Nephron progenitor cell (in vitro differentiated cells): ENCODE measurements at regions not wholly inside any gene's neighbourhood (a gene's known extent, or its start where the extent isn't known, plus 50 kb on each side); places are given as distances from the start of the nearest gene placed in this dataset.

ENCODE experiments used
- DNase-seq: peaks from one replicate; pipeline ENCODE4 v3.0.0; 2021
- H3K27ac Mint-ChIP-seq: 2 replicates; pipeline ENCODE4 v1.8.0; 2021; ENCODE audit warnings: mild to moderate bottlenecking, moderate library complexity, mixed read lengths
- H3K27me3 Mint-ChIP-seq: 2 replicates; pipeline ENCODE4 v1.8.0; 2021; ENCODE audit warnings: mild to moderate bottlenecking, low read depth, mixed read lengths; ENCODE audit not compliant: poor library complexity
- H3K36me3 Mint-ChIP-seq: 2 replicates; pipeline ENCODE4 v1.8.0; 2021; ENCODE audit warnings: low read depth, mixed read lengths
- H3K4me1 Mint-ChIP-seq: 2 replicates; pipeline ENCODE4 v1.8.0; 2021; ENCODE audit warnings: mixed read lengths
- H3K4me3 Mint-ChIP-seq: 2 replicates; pipeline ENCODE4 v1.8.0; 2021; ENCODE audit warnings: mild to moderate bottlenecking, moderate library complexity, mixed read lengths
- H3K9me3 Mint-ChIP-seq: 2 replicates; pipeline ENCODE4 v1.8.0; 2021; ENCODE audit warnings: mild to moderate bottlenecking, moderate library complexity, mixed read lengths
- CTCF ChIP-seq: fragments of 200-600 bp; sonication (generic); IDR thresholded peaks from 2 replicates; pipeline ENCODE4 v1.5.0; 2021; ENCODE audit warnings: antibody characterized with exemption

GRCh38 chr5:58239045-58239444 is 220.8 kb downstream of the PLK2 start:
- H3K27ac Mint-ChIP-seq: no peak overlapping the region
- no peak for TF ChIP-seq CTCF
- H3K36me3 Mint-ChIP-seq: no peaks in the 10 kb centered on the region
- H3K9me3 Mint-ChIP-seq: no peaks in the 10 kb centered on the region
- H3K27me3 Mint-ChIP-seq: no peaks in the 10 kb centered on the region
- no peak for DNase-seq
- H3K4me3 Mint-ChIP-seq: no peak overlapping the region
- H3K4me1 Mint-ChIP-seq: peaks cover 12% of the 10 kb centered on the region

GRCh38 chr5:58236498-58236897 is 223.4 kb downstream of the PLK2 start:
- Mint-ChIP-seq H3K36me3 (no peaks in the 10 kb centered on the region), H3K4me1 (peaks cover 10% of the 10 kb centered on the region), H3K27ac (no peak overlapping the region), H3K9me3 (no peaks in the 10 kb centered on the region), H3K27me3 (no peaks in the 10 kb centered on the region), H3K4me3 (no peak overlapping the region)
- TF ChIP-seq CTCF: no peak
- DNase-seq: no peak

GRCh38 chr5:58235299-58235698 is 224.6 kb downstream of the PLK2 start:
- TF ChIP-seq CTCF: no peak
- H3K4me1 Mint-ChIP-seq: peaks cover 7% of the 10 kb centered on the region
- H3K4me3 Mint-ChIP-seq: no peak overlapping the region
- DNase-seq: no peak
- no peaks in the 10 kb centered on the region for H3K9me3 Mint-ChIP-seq
- H3K27ac Mint-ChIP-seq: no peak overlapping the region
- H3K27me3 Mint-ChIP-seq: no peaks in the 10 kb centered on the region
- no peaks in the 10 kb centered on the region for H3K36me3 Mint-ChIP-seq

- no peak for TF ChIP-seq CTCF
- no peak for DNase-seq
- Mint-ChIP-seq H3K27ac (no peak overlapping the region), H3K27me3 (no peaks in the 10 kb centered on the region), H3K4me3 (no peak overlapping the region), H3K4me1 (no peaks in the 10 kb centered on the region), H3K9me3 (no peaks in the 10 kb centered on the region), H3K36me3 (no peaks in the 10 kb centered on the region)
Observed at GRCh38 chr5:58232130-58232529, 227.8 kb downstream of the PLK2 start.

GRCh38 chr5:58231041-58231440 is 228.8 kb downstream of the PLK2 start:
- no peak overlapping the region for H3K4me3 Mint-ChIP-seq
- TF ChIP-seq CTCF: no peak

GRCh38 chr5:58228896-58229295 is 231.0 kb downstream of the PLK2 start:
- Mint-ChIP-seq H3K9me3 (no peaks in the 10 kb centered on the region), H3K36me3 (no peaks in the 10 kb centered on the region), H3K4me3 (no peak overlapping the region), H3K4me1 (no peaks in the 10 kb centered on the region), H3K27me3 (no peaks in the 10 kb centered on the region), H3K27ac (no peak overlapping the region)
- no peak for DNase-seq
- TF ChIP-seq CTCF: no peak

More at GRCh38 chr5:58231041-58231440, 228.8 kb downstream of the PLK2 start:
- Mint-ChIP-seq H3K36me3 (no peaks in the 10 kb centered on the region), H3K9me3 (no peaks in the 10 kb centered on the region), H3K27ac (no peak overlapping the region), H3K27me3 (no peaks in the 10 kb centered on the region), H3K4me1 (no peaks in the 10 kb centered on the region)
- no peak for DNase-seq
